ACHN (cell line): ENCODE measurements at regions not wholly inside any gene's neighbourhood (a gene's known extent, or its start where the extent isn't known, plus 50 kb on each side); places are given as distances from the start of the nearest gene placed in this dataset.

Experiments used
- DNase-seq: peaks from one replicate; pipeline ENCODE4 v3.0.0-alpha.2; 2015
- in situ Hi-C: cut with HindIII; loops from 2 replicates; pipeline ENCODE4 v1.10.0; 2017; ENCODE audit warnings: low sequenced_read_pairs, low pct_ligation_motif_present, low pct_unique_long_range_greater_than_20kb

DNA sequence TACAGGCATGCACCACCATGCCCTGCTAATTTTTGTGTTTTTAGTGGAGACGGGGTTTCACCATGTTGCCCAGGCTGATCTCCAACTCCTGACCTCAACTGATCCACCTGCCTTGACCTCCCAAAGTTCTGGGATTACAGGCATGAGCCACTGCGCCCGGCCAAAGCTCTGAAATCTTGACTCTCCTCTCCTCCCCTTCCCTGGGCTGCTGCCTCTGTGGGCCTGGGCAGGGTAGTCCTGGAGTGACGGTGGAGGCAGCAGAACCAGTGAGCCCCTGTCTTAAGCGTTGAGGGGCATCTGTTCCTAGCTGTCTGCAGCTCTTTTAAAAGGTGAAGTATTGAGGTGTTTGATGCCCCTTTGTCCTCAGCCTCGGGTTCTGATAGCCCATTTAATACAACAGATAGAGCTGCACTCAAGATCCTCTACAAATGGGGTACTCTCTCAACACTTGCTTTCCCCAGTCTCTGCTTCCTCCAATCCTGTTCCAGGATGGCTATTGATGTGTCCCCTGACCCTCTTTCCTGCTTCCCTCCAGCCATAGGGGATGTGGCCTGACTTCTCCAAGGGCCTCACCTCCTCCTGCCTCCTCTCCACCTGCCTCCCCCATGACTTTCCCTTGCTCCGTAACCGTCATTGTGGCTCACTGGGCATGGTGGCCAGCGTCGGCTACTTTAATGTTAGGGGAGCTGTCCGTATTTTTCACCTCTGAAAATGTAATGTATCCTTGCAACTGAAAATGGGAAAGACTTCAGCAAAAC is 442.5 kb downstream of the GLRX3 start:
- no peak for DNase-seq
- in situ Hi-C loops, result no loop called here

DNA sequence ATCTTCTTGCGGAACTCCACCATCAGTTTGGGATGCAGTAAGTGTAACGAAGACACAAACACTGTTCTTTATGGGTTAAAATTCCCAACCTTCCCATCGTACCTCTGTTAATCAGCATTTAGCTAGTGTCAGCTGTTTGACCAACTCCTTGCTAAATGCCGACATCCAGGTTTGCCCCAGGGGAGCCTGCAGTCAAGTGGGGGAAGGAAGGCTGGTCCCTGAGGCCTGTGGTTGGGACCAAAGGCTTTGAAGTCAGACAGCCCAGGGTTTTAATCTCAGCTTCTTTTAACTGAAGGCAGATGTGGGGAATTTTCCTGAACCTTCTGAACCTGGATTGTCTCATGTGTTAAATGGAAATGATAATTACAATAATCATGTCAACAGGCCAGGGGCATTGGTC is 443.7 kb downstream of the GLRX3 start:
- in situ Hi-C loops, result no loop called here
- no peak for DNase-seq

DNA sequence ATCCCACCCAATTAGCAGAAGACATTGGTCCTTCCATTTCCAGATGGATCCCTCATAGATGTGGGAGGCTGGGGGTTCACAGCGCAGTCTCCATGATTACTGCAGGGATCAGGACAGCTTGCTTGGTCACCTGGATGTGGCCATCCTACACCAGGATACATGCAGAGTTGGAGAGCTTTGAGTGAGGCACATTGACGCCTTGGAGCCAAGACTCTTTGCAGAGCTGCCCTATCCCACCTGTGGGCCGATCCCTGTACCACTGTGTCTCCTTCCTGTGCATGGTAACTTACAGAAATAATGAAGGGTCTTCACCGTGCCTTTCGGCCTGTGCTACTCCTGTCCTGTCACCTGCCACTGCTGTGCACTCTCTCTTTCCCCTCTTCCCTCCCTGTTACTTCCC is 444.8 kb downstream of the GLRX3 start:
- no peak for DNase-seq
- in situ Hi-C loops, result no loop called here

DNA sequence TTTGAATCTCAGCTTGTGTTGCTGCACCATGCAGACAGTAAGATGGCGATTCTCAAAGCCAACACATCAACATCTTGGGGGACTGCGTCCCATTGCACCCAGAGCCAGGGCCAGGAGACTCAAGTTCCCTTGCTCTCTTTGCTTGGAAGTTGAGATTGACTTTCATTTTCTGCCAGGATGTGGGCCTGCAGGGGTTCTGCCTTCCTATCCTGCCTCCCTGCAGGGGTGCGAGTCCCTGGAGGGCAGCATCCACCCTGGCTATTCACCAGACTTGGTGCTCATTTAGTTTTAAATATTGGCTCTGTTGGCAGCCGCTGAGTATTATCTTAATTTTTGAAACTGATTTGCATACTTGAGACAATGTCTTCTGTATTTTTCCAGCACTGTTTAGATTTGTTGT is 451.5 kb downstream of the GLRX3 start:
- in situ Hi-C loops, result no loop called here
- no peak for DNase-seq

DNA sequence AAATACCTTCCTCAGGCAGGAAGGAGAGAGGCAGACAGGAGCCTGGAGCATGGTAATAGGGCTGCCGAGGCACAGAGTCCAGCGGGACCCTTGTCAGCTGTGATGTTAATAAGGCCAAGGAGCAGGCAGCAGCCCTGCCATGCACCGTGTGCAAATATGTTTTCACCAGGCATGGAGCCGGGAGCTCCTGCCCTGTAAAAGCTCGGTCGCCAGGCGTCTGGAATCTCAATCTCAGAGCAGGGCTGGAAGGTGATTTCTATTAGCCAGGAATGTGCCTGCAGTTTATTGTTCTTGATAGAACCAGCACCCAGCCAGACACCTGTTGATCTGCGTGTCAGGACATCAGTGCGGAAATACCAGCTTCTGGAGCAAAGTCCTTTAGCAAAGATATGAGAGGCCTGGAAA is 469.8 kb downstream of the GLRX3 start:
- in situ Hi-C loops, result no loop called here

DNA sequence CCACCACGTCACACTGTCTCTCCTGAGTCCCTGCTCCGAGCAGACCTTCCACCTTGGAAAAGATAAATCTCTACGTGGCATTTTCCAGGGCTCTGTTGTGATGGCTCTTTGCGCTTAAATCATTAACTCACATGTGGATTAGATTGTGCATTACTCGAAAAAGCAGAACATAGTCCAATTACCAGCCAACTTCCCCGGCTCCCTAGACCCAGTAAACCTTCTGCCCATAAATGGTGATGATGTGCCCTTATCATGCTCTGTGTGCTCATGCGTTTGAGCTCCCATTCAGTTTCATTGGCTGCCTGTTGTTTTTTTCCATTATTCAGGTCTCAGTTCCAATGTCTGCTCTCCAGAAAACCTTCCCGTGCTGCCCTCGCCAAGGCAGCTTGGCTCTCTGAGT is 471.2 kb downstream of the GLRX3 start:
- in situ Hi-C loops, result no loop called here
- DNase-seq, result no peak

More for the DNA sequence above, 469.8 kb downstream of the GLRX3 start:
- no peak for DNase-seq

DNA sequence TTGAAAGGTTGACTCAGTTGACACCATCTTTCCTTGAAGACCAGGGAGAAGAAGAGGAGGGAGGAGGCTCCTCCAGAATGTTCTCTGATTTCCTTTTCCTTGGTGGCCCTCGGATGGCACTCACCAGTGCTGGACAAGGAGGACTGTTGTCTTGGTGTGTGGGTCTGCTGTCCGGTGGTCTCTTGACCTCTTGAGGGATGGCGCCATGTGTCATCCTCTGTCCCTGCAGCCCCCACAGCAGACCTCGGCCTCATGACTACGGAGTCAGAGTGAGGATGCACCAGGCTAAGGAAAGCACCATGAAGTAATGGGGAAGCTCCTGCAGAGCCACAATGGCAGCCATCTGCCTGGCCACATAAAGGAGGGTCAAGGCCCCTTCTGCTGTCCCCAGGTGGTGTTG is 475.0 kb downstream of the GLRX3 start:
- in situ Hi-C loops, result no loop called here
- DNase-seq, result no peak

DNA sequence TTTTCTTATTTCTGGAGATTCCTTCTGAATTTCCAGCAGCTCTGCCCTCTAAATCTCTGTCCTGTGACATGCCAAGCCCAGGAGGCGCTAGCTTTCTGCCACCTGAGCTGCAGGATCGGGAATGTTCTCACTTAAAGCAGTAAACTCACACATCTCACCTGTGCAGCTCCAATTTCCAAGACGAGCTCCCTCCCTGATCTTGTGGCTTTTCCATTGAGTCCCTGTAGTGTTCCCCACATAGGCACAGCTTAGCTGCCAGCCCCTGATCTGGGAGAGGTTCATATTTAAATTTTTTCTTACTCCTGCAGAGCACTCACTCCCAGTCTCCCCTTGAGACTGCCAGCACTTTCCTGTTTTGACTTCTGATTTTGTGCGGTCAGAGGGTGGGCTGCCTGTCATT is 479.3 kb downstream of the GLRX3 start:
- in situ Hi-C loops, result no loop called here
- DNase-seq, result no peak

DNA sequence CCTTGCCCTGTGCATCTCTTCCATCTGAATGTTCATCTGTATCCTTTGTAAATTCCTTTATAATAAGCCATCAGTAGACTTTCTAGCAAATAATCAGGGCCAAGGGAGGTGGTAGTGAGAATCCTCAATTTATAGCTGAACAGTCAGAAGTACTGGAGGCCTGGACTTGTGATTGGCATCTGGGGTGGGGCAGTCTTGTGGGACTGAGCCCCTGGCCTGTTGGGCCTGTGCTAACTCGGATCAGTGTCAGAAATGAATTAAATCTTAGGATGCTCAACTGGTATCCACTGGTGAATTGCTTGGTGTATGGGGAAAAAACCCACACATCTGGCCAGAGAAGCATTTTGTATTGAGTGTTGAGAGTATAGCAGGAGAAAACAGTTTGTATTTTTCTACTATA is 481.8 kb downstream of the GLRX3 start:
- no peak for DNase-seq
- in situ Hi-C loops, result no loop called here

DNA sequence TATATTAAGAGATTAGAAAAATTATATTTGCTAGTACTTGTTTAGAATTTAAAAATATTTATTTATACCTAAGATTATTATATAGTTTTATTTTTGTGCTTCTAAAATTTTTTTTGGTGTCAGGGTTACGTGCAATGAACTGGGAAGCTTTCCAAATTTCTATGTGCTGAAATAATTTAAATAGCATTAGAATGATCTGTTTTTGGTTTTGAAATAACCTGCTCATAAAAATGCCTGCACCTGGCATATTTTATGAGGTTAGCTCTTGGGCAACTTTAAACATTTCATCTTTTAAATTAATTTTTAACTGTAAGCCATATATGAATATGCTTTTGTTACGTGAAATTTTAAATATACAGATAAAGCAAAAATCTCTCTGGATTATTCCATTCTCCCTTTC is 482.5 kb downstream of the GLRX3 start:
- in situ Hi-C loops, result no loop called here
- DNase-seq, result no peak

DNA sequence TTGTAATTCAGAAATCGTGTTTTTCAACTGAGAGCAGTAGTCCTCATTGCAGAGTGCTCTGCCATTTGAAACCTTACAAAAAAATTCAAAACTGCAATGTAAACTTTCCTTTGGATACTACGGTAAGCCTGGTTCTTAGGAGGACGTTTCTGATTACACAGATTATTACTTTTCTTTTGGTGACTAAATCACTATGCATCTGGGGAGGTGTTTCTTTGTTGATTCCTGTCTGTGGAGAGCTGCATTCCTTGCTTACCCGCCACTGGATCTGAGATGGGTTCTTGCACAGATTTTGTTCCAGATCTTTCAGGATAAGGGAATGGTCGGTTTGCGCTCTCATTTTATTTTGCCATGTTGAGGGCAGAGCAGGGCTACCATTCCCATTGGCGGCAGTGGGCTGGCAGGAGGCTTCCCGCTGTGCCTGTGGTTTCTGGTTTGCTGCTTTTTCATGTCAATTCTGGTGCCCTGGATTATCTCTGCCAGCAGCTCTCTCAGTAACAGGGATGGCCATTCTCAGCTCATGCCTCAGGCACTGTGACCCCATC is 485.1 kb downstream of the GLRX3 start:
- DNase-seq, result no peak
- in situ Hi-C loops, result no loop called here

DNA sequence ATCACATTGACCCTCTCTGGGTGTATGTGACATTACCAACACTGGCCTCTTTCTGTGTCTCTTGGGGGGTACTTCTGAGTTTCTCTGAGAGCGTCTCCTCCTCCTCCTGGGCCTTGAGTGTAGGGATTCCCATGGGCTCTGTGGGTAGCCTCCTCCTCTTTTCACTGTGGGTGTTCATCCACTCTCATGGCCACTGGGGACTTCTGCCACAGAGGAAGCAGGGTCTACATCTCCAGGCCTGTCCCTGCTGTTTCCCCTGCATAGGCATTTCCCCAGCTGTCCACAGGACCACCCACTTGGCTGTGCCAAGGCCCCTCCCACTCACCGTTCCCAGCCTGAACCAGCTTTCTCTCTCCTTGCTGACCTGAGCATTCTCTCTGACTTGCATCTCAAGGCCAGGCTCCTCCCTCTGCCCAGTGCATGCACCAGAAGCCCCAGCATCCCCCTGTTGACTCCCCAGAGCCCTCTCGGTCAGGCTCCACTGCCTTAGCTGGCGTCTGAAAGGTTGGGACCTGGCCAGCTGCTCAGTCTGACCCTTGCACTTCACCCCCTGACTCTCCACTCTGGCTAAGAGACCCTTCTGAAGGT is 487.6 kb downstream of the GLRX3 start:
- DNase-seq, result no peak
- in situ Hi-C loops, result no loop called here

DNA sequence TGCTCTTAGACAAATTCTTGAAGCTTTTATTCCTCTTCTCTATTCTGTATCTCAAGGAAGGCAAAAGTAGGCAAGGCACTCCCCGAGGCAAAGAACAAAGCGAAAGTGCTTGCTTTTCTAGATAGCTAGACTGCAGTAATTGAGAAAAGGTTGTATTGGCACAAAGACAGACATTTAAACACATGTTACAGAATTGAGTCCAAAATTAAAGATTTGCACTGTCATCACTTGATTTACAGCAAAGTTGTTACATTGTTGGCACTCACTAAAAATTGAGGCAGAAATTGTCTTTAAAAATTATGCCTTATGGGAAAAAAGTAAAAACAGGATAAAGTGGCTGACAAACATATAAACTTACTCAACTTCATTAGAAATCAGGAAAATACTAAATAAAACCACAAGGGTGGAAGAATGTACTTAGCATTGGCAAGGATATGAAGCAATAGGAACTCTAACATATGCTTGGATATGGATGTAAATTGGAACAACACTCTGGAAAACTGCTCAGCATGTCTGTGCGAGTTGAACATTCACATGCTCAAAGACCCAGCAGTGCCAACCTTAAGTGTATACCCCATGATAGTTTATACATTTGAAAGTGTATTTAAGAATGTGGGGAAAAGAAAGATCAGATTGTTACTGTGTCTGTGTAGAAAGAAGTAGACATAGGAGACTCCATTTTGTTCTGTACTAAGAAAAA is 491.3 kb downstream of the GLRX3 start:
- no peak for DNase-seq
- in situ Hi-C loops, result no loop called here

DNA sequence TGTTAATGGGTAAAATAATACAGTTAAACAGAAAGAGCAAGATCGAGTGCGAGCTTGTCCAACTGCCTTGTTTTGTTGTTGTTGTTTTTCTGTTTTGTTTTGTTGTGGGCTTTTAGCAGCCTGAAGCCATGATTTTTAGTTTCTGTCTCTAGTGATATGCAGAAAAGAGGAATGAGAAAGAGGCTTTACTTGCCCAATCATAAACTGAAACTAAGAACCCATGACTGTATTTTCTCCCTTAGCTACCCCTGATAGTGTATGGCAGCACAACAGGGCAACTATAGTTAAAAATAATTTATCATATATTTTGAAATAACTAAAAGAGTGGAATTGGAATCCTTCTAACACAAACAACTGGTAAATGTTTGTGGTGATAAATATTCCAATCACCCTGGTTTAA is 493.9 kb downstream of the GLRX3 start:
- DNase-seq, result no peak
- in situ Hi-C loops, result no loop called here

DNA sequence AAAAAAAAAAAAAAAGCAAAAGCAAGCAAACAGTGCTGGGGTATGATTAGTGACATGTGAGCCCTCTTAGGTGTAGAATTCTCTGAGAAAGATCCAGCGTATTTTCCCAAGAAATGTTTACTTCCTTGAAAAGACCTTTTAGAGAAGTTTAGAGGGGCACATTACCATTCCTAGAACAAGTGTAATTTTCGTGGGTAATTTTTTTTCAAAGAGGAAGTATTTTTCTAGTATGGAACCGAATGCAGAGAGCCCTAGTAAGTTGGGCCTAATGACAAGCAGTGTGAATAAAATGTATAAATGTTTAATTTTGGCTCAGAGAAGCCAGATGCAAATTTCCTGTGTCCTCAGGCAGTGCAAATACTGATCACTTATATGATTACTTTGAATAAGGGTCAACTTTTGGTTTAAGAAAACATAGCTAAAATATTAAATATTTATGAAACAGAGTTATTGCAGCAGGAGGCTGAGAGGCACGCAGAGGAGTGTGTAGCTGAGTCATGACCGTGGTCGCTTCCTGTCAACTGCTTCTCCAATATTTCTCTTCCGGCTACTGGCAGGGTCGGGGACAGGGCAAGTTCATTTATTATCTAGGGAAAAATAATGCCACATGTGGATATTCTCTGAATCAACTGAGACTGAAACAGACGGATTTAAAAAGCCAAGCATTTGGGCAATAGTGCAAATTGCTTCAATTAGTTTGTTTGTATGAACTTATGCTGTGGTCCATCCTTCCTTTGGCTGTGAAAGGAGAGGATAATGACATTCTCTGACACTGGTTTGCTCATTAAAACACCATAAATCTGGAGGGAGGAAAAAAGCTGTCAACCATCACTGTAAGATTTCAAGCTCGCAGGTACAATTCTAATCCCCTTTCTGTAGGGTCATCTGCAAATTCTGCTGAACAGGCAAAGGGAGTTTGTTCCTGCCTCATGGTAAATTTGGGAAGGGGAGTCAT is 495.2 kb downstream of the GLRX3 start:
- no peak for DNase-seq
- in situ Hi-C loops, result no loop called here

DNA sequence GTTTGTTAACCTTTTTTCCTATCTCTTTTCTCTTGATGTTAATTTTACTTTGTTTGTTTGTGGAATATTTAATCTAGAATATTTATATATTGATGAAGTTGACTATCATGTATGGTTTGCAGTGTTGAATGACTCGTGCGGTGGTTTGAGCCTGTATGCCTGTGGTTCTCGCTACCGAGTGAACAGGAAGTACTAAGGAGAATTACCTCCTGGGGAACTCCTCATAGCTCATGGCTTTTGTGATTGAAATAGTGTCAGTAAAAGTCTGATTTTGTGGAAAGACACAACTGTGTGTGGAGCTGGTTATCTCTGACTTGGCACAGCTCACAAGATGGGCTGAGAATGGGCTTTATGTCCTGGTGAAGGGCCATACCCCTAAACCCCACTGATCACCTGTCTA is 498.6 kb downstream of the GLRX3 start:
- in situ Hi-C loops, result no loop called here
- no peak for DNase-seq

DNA sequence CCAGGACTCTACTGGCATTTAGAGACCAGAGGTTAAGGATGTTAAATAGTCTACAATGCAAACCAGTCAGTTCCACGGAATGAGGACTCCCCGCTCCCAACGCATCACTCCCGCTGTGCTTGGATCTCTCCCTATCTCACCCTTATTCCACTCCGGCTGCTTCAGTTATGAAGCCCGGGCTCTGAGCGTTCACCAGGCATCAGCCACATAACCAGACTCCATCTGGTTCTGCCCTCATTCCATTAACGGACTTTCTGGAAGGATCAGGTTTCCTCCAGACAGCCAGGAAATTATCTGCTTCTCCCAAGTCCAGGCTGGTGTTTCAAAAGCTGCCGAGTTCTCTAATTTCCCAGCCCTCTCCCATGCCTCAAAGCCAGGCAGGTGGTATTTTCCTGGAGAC is 499.3 kb downstream of the GLRX3 start:
- no peak for DNase-seq
- in situ Hi-C loops, result no loop called here

DNA sequence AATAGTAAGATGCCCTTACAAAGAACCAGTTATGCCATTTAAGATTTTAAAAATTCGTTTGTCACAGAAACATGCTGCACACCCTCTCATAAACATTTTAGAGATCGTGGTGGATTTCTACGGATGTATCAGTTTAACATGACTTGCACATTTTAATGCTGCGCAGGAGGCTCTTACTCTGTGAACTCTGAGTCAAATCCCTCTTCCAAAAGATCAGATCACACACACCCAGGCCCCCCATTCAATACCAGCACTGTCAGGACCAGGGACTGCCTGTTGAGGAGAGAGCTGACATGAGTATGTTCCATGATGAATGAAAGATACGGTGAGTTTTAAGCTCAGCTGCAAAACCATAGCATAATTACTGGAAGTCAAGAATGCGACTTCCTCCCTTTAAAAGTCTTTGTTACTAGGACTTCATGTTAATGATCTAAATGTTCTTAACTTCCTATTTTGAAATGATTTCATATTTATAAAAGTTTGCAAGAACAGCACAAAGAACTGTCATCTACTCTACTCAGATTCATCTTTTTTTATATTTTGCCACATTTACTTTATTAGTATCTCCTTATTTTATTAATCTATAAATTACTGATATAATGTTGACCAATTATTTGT is 500.2 kb downstream of the GLRX3 start:
- in situ Hi-C loops, result no loop called here
- DNase-seq, result no peak
